Sigmoid colon (tissue), 6 donors: ENCODE measurements at regions not wholly inside any gene's neighbourhood (a gene's known extent, or its start where the extent isn't known, plus 50 kb on each side); places are given as distances from the start of the nearest gene placed in this dataset.

Source experiments
- DNase-seq: peaks from one replicate; pipeline ENCODE4 v3.0.0-alpha.2; 2019
- H3K27ac ChIP-seq, 4 donors: fragments of 200-600 bp; sonication (generic); one replicate each; pipeline ENCODE4 v1.5.1; 2016 to 2019; ENCODE audit warnings: mild to moderate bottlenecking in 1 of 4
- H3K27me3 ChIP-seq, 3 donors: fragments of 200-600 bp; sonication (generic); one replicate each; pipeline ENCODE4 v1.5.1; 2019; ENCODE audit warnings: mild to moderate bottlenecking in 1 of 3
- H3K36me3 ChIP-seq, 4 donors: fragments of 200-600 bp; sonication (generic); one replicate each; pipeline ENCODE4 v1.5.1; 2016 to 2019
- H3K4me1 ChIP-seq, 4 donors: fragments of 200-600 bp; sonication (generic); one replicate each; pipeline ENCODE4 v1.5.1; 2017 to 2019
- H3K4me3 ChIP-seq, 4 donors: fragments of 200-600 bp; sonication (generic); one replicate each; pipeline ENCODE4 v1.5.1; 2017 to 2019; ENCODE audit warnings: mild to moderate bottlenecking in 2 of 4, moderate library complexity in 1 of 4
- H3K9me3 ChIP-seq, 4 donors: fragments of 200-600 bp in 3 of 4; sonication (generic) in 3 of 4; one replicate each; pipeline versions ENCODE4 v1.5.1 to v1.6.1; 2013 to 2019
- CTCF ChIP-seq, 4 experiments: fragments of 450-650 bp in 3 of 4; fragments of 200-600 bp in 1 of 4; IDR thresholded peaks; one replicate each; pipeline ENCODE4 v1.5.1; 2016 to 2019; ENCODE audit warnings: antibody characterized with exemption in 4 of 4, mild to moderate bottlenecking in 3 of 4, moderate library complexity in 2 of 4
- EP300 ChIP-seq, 4 donors: sonication (generic); formaldehyde crosslinking; IDR thresholded peaks; one replicate each; pipeline ENCODE4 v1.6.1; 2017; ENCODE audit warnings: antibody characterized with exemption in 4 of 4
- POLR2A ChIP-seq, 2 donors: fragments of 450-650 bp; IDR thresholded peaks; one replicate each; pipeline ENCODE4 v1.6.1; 2016; ENCODE audit warnings: antibody characterized with exemption in 2 of 2, mild to moderate bottlenecking in 2 of 2, moderate library complexity in 2 of 2
- POLR2AphosphoS5 ChIP-seq, 4 donors: sonication (generic); formaldehyde crosslinking; IDR thresholded peaks; one replicate each; pipeline ENCODE4 v1.6.1; 2017; ENCODE audit warnings: antibody characterized with exemption in 4 of 4
- WGBS, 2 donors: extraction: QIAGEN DNeasy Blood & Tissue Kit; methylation state at CpG; one replicate each; pipeline ENCODE4 v1.1.7; 2013; 5-methylcytosine and 5-hydroxymethylcytosine counted together
- intact Hi-C: fragments of 100-400 bp; cut with DNase I; formaldehyde crosslinking; loops from one replicate; pipeline ENCODE4 v1.15.1; 2023
- donor health status: healthy with polysubstance abuse.
- donor health status: healthy.

- intact Hi-C loops: no loop called here
- WGBS, 2 donors: 90 to 94% methylated on average over 2 of the region's 2 CpGs
- TF ChIP-seq EP300 (IDR thresholded peaks at IDR 0.05) (no peak), POLR2AphosphoS5 (IDR thresholded peaks at IDR 0.05) (no peak), POLR2A (IDR thresholded peaks at IDR 0.05) (no peak), CTCF (IDR thresholded peaks at IDR 0.05) (no peak)
These were observed 114.6 kb upstream of the NEK7 start for GRCh38 chr1:198042168-198042567.

GRCh38 chr1:198047913-198048312 is 108.9 kb upstream of the NEK7 start:
- H3K4me1 ChIP-seq: no peaks in the 10 kb centered on the region
- no peaks in the 10 kb centered on the region for H3K36me3 ChIP-seq
- no peak for DNase-seq
- H3K9me3 ChIP-seq: no peaks in the 10 kb centered on the region
- intact Hi-C loops: no loop called here
- H3K27ac ChIP-seq: no peak overlapping the region
- TF ChIP-seq CTCF (IDR thresholded peaks at IDR 0.05) (no peak), POLR2AphosphoS5 (IDR thresholded peaks at IDR 0.05) (no peak), POLR2A (IDR thresholded peaks at IDR 0.05) (no peak), EP300 (IDR thresholded peaks at IDR 0.05) (no peak)
- no peaks in the 10 kb centered on the region for H3K27me3 ChIP-seq
- no peak overlapping the region for H3K4me3 ChIP-seq

More at GRCh38 chr1:198042168-198042567, 114.6 kb upstream of the NEK7 start:
- Histone ChIP-seq H3K27me3 (no peaks in the 10 kb centered on the region), H3K4me3 (no peak overlapping the region), H3K9me3 (no peaks in the 10 kb centered on the region), H3K4me1 (no peaks in the 10 kb centered on the region), H3K27ac (no peak overlapping the region), H3K36me3 (no peaks in the 10 kb centered on the region)
- DNase-seq: no peak

DNA sequence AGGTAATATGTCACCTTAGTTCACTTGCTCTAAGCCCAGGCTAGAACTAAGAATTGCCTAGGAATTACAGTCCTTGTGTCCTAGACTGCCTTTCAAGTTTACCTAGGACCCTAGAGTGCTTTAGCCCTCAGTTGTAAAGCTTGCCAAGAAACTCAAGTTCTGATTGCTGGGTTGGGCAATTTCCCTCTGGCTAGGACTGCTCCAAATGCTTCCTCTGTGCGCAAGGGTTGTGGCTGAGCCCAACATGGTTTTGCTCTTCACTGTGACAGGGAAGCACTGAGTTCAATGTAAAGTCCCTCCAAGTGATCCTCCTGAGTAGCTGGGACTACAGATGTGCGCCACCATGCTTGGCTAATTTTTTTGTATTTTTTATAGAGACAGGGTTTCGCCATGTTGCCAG is 102.3 kb upstream of the NEK7 start:
- 95% methylated on average over 3 of the region's 3 CpGs for WGBS, 2 donors
- no peak for DNase-seq

DNA sequence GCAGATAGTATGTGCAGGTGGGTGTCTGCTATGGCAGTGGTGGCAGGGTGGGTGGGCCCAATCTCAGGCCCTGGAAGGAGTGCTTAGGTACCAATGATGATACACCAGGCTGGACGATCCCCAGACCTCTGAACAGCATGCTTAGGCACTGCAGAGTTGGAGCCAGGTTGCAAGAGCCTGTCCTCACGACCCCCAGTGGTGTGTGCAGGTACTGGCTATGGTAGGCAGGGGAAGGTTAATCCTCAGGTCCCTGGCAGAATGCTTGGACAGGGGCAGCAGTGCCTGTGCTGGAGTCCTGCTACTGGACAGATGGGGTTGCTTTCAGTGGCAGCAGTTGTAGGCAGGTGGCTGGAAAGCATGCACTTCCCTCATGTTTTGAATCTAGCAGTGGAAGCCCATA is 100.5 kb upstream of the NEK7 start:
- Histone ChIP-seq H3K36me3 (no peaks in the 10 kb centered on the region), H3K27ac (no peak overlapping the region), H3K27me3 (no peaks in the 10 kb centered on the region), H3K9me3 (no peaks in the 10 kb centered on the region), H3K4me3 (no peak overlapping the region), H3K4me1 (no peaks in the 10 kb centered on the region)
- WGBS, 2 donors: 41 to 58% methylated on average over 2 of the region's 2 CpGs
- DNase-seq: no peak
- no peak for TF ChIP-seq POLR2AphosphoS5 (IDR thresholded peaks at IDR 0.05)
- no peak for TF ChIP-seq POLR2A (IDR thresholded peaks at IDR 0.05)
- TF ChIP-seq EP300 (IDR thresholded peaks at IDR 0.05): no peak
- TF ChIP-seq CTCF (IDR thresholded peaks at IDR 0.05): no peak
- intact Hi-C loops: no loop called here

More for the DNA sequence above, 102.3 kb upstream of the NEK7 start:
- no peaks in the 10 kb centered on the region for H3K4me1 ChIP-seq
- H3K4me3 ChIP-seq: no peak overlapping the region
- no peaks in the 10 kb centered on the region for H3K36me3 ChIP-seq
- no peak overlapping the region for H3K27ac ChIP-seq
- intact Hi-C loops: no loop called here
- H3K27me3 ChIP-seq: no peaks in the 10 kb centered on the region
- H3K9me3 ChIP-seq: no peaks in the 10 kb centered on the region
- no peak for TF ChIP-seq POLR2AphosphoS5 (IDR thresholded peaks at IDR 0.05)
- no peak for TF ChIP-seq POLR2A (IDR thresholded peaks at IDR 0.05)
- no peak for TF ChIP-seq CTCF (IDR thresholded peaks at IDR 0.05)

GRCh38 chr1:198064181-198064580 is 92.6 kb upstream of the NEK7 start:
- H3K4me1 ChIP-seq: no peaks in the 10 kb centered on the region
- no peak overlapping the region for H3K4me3 ChIP-seq
- intact Hi-C loops: no loop called here
- 86 to 89% methylated on average over 2 of the region's 2 CpGs for WGBS, 2 donors
- no peaks in the 10 kb centered on the region for H3K27me3 ChIP-seq
- H3K27ac ChIP-seq: no peak overlapping the region
- TF ChIP-seq CTCF (IDR thresholded peaks at IDR 0.05) (no peak), POLR2AphosphoS5 (IDR thresholded peaks at IDR 0.05) (no peak), EP300 (IDR thresholded peaks at IDR 0.05) (no peak), POLR2A (IDR thresholded peaks at IDR 0.05) (no peak)
- no peak for DNase-seq
- H3K9me3 ChIP-seq: no peaks in the 10 kb centered on the region
- no peaks in the 10 kb centered on the region for H3K36me3 ChIP-seq
